Pons (tissue), 1 donor: ENCODE measurements at regions not wholly inside any gene's neighbourhood (a gene's known extent, or its start where the extent isn't known, plus 50 kb on each side); places are given as distances from the start of the nearest gene placed in this dataset.
"Not testable (repeated sequence)": the region's sequence is repeated elsewhere in the genome, so short reads cannot be mapped to it uniquely, and the experiment has no call there.

Experiments used
- DNase-seq: peaks from one replicate; pipeline ENCODE4 v3.0.0-alpha.2; 2016; ENCODE audit warnings: low spot score

DNA sequence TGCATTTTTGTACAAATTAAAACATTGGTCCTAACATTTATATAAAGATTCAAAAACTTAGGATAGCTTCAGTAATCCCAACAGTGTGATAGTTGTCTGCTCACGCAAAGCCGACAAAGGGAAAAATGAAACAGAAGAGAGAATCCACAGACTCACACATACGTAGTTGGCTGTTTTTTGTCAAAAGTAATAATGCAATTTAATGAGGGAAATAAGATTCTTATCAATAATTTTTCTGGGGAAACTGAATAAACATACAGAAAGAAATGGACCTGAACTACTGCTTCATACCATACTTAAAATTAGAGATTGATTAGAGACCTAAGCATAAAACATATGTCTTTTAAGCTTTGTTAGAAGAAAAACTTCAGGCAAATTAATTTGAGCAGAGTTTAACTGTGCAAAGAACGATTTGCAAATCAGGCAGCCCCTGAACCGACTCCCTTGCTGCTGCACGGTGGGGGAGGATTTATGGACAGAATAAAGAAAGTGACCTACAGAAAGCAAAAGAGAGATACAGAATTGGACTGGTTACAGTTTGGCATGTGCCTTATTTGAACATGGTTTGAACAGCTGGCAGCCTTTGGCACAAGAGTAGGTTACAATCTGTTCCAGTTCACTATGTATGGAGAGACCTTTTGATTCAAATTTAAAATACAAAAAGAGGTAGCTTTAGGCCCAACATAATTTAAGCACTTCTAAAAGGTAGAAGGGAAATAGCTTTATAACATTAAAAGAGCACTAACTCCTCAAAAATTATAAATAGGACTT is 64.9 kb upstream of the CTSV start:
- DNase-seq, result not testable (repeated sequence)

GRCh38 chr9:97099540-97099939 is 60.6 kb upstream of the CTSV start:
- DNase-seq, result not testable (repeated sequence)

- DNase-seq, result no peak
Measured at GRCh38 chr9:97096793-97097192, 57.9 kb upstream of the CTSV start.

- DNase-seq, result not testable (repeated sequence)
Measured at GRCh38 chr9:97089361-97089760, 50.4 kb upstream of the CTSV start.
